CD4-positive, alpha-beta T cell treated with Interleukin-15 for 1 hour (primary cell): ENCODE measurements at regions not wholly inside any gene's neighbourhood (a gene's known extent, or its start where the extent isn't known, plus 50 kb on each side); places are given as distances from the start of the nearest gene placed in this dataset.

Experiments
- DNase-seq: peaks from one replicate; pipeline ENCODE4 v3.0.0-alpha.2; 2020

DNA sequence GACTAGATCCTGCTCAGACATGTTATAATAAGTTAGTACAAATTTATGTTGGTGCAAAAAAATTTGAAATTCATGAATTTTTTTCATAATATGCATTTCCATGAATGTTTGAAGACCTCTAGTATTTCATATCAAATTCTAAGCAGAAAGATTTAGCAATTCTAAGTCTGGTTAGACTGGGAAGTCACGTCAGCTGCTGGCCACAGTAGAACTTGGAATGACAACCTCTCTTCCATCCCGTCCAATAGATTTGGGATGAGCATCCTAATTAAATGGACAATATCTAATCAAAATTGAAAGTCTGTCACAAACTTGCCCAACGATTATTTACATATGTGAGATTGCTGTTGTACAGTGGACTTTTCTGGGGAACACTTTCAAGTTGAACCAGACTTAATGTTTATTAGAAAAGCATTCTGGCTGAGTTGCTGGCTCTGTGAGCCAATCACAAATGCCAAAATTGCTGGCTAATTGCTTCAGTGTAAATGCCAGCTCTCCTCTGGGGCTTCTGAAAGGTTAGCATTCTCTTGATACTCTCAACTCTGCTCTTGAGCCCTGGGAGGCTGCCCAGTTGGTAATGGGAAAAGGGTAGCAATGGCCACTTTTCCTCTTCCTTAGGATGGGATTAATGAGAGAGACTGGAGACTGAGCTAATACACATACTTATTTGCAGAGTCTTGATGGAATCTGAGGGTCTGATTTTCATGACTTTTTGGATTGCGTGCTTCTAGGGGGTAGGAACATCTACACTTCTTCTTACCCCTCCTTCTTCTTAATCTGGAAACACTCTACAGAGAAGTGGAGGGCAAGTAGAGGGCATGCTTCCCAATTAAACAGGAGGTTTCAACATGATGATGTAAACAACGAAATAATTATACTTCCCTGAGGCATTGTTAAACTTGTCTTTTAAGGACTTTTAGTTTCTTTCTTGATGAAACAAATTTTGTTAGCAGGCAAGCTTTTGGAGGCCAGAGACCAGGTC is 253.5 kb downstream of the BAMBI start:
- DNase-seq: no peak

- DNase-seq: no peak
These were observed 257.7 kb downstream of the BAMBI start for GRCh38 chr10:28935061-28935460.

DNA sequence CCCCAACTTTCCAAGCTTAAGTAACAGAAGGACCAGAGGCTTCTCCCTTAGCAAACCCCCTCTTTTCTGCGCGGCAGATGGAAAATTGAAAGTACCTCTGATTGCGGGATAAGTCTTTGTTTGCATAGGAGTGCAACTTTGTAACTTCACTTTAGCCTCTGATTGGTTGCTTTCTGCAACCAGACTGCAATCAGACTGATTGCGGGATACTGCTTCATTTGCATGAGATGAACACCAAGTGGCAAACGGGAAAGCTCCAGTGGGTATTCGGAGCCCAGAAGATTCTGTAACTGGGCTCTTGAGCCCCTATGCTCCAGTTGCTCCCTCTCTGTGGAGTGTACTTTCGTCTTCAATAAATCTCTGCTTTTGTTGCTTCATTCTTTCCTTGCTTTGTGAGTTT is 260.6 kb downstream of the BAMBI start:
- DNase-seq: no peak

DNA sequence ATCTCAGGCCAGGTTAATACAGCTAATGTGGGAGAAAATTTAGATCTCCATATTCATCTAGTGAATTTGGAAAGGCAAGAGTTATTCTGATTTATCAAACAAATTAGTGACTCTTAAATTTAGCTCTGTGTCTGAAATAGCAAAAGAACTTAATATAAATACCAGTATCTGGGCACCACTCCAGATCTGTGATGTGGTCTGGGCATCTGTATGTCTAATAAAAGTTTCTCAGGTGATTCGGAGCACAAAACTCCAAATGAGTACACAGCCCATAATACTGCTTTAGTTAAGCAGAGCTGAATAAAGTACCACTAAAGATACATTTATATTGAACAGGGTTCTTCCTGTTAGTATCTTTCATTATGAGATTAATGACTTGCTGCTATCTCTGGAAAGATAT is 261.4 kb downstream of the BAMBI start:
- no peak for DNase-seq

- no peak for DNase-seq
These were observed 262.2 kb downstream of the BAMBI start for GRCh38 chr10:28939281-28940157.

GRCh38 chr10:28940158-28940888 is 263.0 kb downstream of the BAMBI start:
- no peak for DNase-seq

- DNase-seq: no peak
These were observed 264.7 kb downstream of the BAMBI start for GRCh38 chr10:28942012-28942411.

DNA sequence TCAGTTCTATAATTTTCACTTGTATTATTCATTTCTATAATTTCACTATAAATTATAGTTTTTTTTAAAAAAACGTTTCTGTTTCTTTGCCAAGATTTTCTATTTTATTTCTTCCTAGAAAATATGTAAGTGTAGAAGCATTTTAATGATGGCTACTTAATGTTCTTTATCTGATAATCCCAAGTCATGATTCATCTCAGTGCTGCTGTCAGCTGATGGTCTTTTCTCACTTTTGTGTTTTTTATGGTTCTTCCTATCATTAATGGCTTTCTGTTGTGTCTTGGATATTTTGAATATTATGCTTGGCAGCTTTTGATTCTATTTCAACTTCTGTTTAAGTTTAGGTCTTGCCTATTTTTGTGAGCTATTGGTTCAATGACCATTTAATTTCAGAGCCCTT is 268.6 kb downstream of the BAMBI start:
- DNase-seq: no peak

DNA sequence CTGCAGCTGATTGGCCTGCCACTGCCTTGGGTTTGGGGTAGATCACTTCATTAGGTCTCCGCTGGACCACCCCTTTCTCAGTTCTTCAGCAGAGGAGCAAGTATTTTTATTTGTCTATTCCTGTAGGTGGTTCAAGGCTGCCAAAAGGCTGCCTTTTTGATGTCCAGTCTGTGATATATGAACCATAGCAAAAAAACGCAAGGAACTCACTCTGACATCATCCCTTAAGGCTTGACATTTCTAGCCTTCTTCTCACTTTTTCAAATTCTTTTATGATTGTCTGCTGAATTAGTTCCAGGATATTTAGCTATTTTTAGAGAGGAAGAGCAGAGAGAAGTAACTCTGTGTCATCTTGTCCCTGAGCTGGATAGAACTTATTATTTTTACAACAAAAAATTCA is 269.2 kb downstream of the BAMBI start:
- DNase-seq: no peak

DNA sequence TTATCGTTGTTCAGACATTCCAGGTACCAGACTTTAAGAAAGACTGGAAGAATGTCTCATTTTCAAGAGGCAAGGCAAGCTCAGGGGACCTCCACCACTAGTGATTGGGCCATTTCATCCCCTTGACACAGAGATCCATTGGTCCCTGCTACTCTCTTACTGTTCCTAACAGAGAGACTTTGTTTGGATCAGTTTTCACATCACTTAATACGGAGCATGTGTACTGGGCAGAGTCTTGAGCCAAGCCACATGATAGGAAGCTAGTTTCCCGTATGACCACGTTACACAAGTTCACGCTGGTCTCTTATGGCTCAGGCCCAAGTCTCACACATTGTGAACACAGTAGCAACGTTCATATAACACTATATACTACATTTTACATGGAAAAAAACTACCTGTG is 269.9 kb downstream of the BAMBI start:
- DNase-seq: no peak

GRCh38 chr10:28948046-28948445 is 270.7 kb downstream of the BAMBI start:
- no peak for DNase-seq

GRCh38 chr10:28949005-28950004 is 272.0 kb downstream of the BAMBI start:
- no peak for DNase-seq

GRCh38 chr10:28951484-28951883 is 274.2 kb downstream of the BAMBI start:
- no peak for DNase-seq

- DNase-seq: no peak
These were observed 275.2 kb downstream of the BAMBI start for GRCh38 chr10:28952523-28952922.

- no peak for DNase-seq
These were observed 276.9 kb downstream of the BAMBI start for GRCh38 chr10:28954211-28954610.

- DNase-seq: no peak
These were observed 281.1 kb downstream of the BAMBI start for GRCh38 chr10:28958468-28958867.

GRCh38 chr10:28959850-28960501 is 282.7 kb downstream of the BAMBI start:
- no peak for DNase-seq

DNA sequence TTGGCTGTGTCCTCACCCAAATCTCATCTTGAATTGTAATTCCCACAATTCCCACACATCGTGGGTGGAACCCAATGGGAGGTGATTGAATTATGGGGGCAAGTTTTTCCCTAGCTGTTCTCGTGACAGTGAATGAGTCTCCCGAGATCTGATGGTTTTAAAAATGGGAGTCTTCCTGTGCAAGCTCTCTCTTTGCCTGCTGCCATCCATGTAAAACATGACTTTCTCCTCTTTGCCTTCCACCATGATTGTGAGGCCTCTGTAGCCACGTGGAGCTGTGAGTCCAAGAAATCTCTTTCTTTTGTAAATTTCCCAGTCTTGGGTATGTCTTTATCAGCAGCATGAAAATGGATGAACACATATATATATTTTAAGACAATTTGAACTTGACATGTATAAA is 285.4 kb downstream of the BAMBI start:
- DNase-seq: no peak

- no peak for DNase-seq
These were observed 286.4 kb downstream of the BAMBI start for GRCh38 chr10:28963539-28964221.

DNA sequence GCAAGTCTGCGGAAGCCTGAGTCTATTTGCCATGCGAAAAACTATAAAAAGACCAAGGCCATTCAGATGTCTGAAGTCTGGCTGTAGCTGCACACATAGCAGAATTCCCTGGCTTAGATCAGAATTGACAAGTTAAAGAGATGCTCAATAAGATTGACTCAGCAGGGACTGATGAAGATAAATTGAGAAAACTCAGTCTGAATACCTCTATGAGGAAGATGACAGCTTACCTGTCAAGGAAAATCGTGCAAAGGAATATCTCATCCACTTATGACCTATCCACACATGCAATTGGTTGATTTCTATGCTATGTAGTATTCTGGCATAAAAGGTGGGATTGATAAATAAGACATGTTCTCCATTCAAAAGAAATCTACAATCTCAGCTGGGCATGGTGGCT is 288.6 kb downstream of the BAMBI start:
- DNase-seq: no peak

DNA sequence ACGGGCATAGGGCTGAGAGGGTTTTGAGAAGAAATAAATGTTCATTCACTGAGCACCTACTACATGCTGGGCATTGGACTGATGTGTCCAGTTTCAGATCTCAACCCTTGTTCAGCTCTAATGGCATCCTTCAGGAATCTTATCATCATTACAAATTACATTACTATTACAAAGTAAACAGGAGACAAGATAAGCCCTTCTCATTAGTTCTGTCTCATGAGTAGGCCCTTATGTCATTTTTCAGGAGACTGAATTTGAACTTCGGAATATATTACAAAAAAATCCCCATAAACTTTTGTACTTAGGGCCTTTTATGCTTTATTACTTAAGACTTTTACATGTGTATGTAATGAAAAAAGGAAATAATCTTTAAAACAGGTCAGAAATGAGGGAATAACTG is 289.7 kb downstream of the BAMBI start:
- no peak for DNase-seq
